PC-9 (cell line): ENCODE measurements at regions not wholly inside any gene's neighbourhood (a gene's known extent, or its start where the extent isn't known, plus 50 kb on each side); places are given as distances from the start of the nearest gene placed in this dataset.
"Not testable (repeated sequence)": the region's sequence is repeated elsewhere in the genome, so short reads cannot be mapped to it uniquely, and the experiment has no call there.

Source experiments
- BruUV-seq: library from RNA; stranded (reverse); fragments of 400-500 nt; replicated peaks from 2 replicates; lab custom pipeline; 2021; lab: Mats Ljungman, UMichigan
- CTCF ChIA-PET: fragments of 300-600 bp; sonication (Branson Sonifier 250); formaldehyde crosslinking; loops from one replicate; lab custom pipeline; 2022; ENCODE audit warnings: antibody characterized with exemption; lab: Charles Lee
- POLR2A ChIA-PET: fragments of 300-600 bp; sonication (Branson Sonifier 250); formaldehyde crosslinking; loops from one replicate; lab custom pipeline; 2022; ENCODE audit warnings: antibody characterized with exemption; ENCODE audit not compliant: unreplicated experiment; lab: Charles Lee
- DNase-seq, 2 experiments: peaks; one replicate each; pipeline versions ENCODE4 v3.0.0 to v3.0.0-alpha.2; 2015 to 2022; ENCODE audit warnings: mixed read lengths in 1 of 2
- H2AFZ ChIP-seq: fragments of 200-600 bp; sonication (generic); 2 replicates; pipeline ENCODE4 v1.8.1; 2017; ENCODE audit warnings: antibody characterized with exemption
- H3F3A ChIP-seq: fragments of 200-600 bp; sonication (generic); 2 replicates; pipeline ENCODE4 v1.8.1; 2017; ENCODE audit warnings: antibody characterized with exemption, mild to moderate bottlenecking, low read depth; ENCODE audit not compliant: insufficient read depth
- H3K27ac ChIP-seq: fragments of 200-600 bp; sonication (generic); 2 replicates; pipeline ENCODE4 v1.6.1; 2016; ENCODE audit warnings: mixed run types
- H3K27me3 ChIP-seq: fragments of 200-600 bp; sonication (generic); 2 replicates; pipeline ENCODE4 v1.6.1; 2016; ENCODE audit warnings: low read depth, mixed run types; ENCODE audit not compliant: insufficient read depth
- H3K36me3 ChIP-seq: fragments of 200-600 bp; sonication (generic); 2 replicates; pipeline ENCODE4 v1.6.1; 2016; ENCODE audit warnings: low read depth, mixed run types
- H3K4me1 ChIP-seq: fragments of 200-600 bp; sonication (generic); replicated peaks from 2 replicates; pipeline ENCODE4 v1.6.1; 2016; ENCODE audit warnings: mixed run types; ENCODE audit not compliant: insufficient read depth
- H3K4me2 ChIP-seq: fragments of 200-600 bp; sonication (generic); 2 replicates; pipeline ENCODE4 v1.6.1; 2017; ENCODE audit warnings: mixed run types
- H3K4me3 ChIP-seq: fragments of 200-600 bp; sonication (generic); 2 replicates; pipeline ENCODE4 v1.6.1; 2016; ENCODE audit warnings: mixed run types
- H3K79me2 ChIP-seq: fragments of 200-600 bp; sonication (generic); 2 replicates; pipeline ENCODE4 v1.6.1; 2017; ENCODE audit warnings: low read depth, mixed run types
- H3K9me2 ChIP-seq: fragments of 200-600 bp; sonication (generic); 2 replicates; pipeline ENCODE4 v1.8.1; 2017; ENCODE audit warnings: mild to moderate bottlenecking; ENCODE audit not compliant: insufficient read depth
- H3K9me3 ChIP-seq: fragments of 200-600 bp; sonication (generic); 2 replicates; pipeline ENCODE4 v1.8.1; 2016; ENCODE audit warnings: low read depth; ENCODE audit not compliant: insufficient read depth
- H4K20me1 ChIP-seq: fragments of 200-600 bp; sonication (generic); 2 replicates; pipeline ENCODE4 v1.8.1; 2017; ENCODE audit not compliant: insufficient read depth
- intact Hi-C: fragments of 100-400 bp; cut with micrococcal nuclease; formaldehyde crosslinking; loops from one replicate; pipeline ENCODE4 v1.10.0; 2022; ENCODE audit not compliant: unreplicated experiment

- H3K36me3 ChIP-seq, H2AFZ ChIP-seq, DNase-seq, H3K4me3 ChIP-seq, H3K27me3 ChIP-seq, H3K27ac ChIP-seq, H3F3A ChIP-seq, H3K9me2 ChIP-seq, H4K20me1 ChIP-seq, POLR2A ChIA-PET, H3K4me1 ChIP-seq, intact Hi-C loops, CTCF ChIA-PET, H3K4me2 ChIP-seq, H3K9me3 ChIP-seq, BruUV-seq, H3K79me2 ChIP-seq: not testable (repeated sequence)
These were observed 210.5 kb downstream of the BANP start for GRCh38 chr16:88161623-88162275.

GRCh38 chr16:88162778-88163177, 211.5 kb downstream of the BANP start:
- H3K79me2 ChIP-seq, H3K4me2 ChIP-seq, POLR2A ChIA-PET, H3K9me3 ChIP-seq, BruUV-seq, H3K9me2 ChIP-seq, H4K20me1 ChIP-seq, H3K4me3 ChIP-seq, intact Hi-C loops, DNase-seq, CTCF ChIA-PET, H3F3A ChIP-seq, H2AFZ ChIP-seq, H3K27me3 ChIP-seq, H3K27ac ChIP-seq, H3K4me1 ChIP-seq, H3K36me3 ChIP-seq: not testable (repeated sequence)

GRCh38 chr16:88164196-88165039, 213.2 kb downstream of the BANP start:
- POLR2A ChIA-PET, H3K4me1 ChIP-seq, H2AFZ ChIP-seq, H3F3A ChIP-seq, H3K9me2 ChIP-seq, H4K20me1 ChIP-seq, H3K27ac ChIP-seq, H3K79me2 ChIP-seq, H3K4me2 ChIP-seq, CTCF ChIA-PET, DNase-seq, H3K36me3 ChIP-seq, BruUV-seq, intact Hi-C loops, H3K9me3 ChIP-seq, H3K4me3 ChIP-seq, H3K27me3 ChIP-seq: not testable (repeated sequence)

- H3K9me2 ChIP-seq, H3K4me1 ChIP-seq, H3F3A ChIP-seq, H2AFZ ChIP-seq, DNase-seq, H4K20me1 ChIP-seq, CTCF ChIA-PET, BruUV-seq, H3K27ac ChIP-seq, H3K36me3 ChIP-seq, POLR2A ChIA-PET, H3K4me3 ChIP-seq, H3K9me3 ChIP-seq, H3K27me3 ChIP-seq, H3K79me2 ChIP-seq, H3K4me2 ChIP-seq, intact Hi-C loops: not testable (repeated sequence)
These were observed 213.9 kb downstream of the BANP start for GRCh38 chr16:88165040-88165544.

GRCh38 chr16:88165683-88166082, 214.4 kb downstream of the BANP start:
- CTCF ChIA-PET, H3K36me3 ChIP-seq, H3K4me3 ChIP-seq, H3K79me2 ChIP-seq, BruUV-seq, H3K4me1 ChIP-seq, H4K20me1 ChIP-seq, H3K27me3 ChIP-seq, H3K9me2 ChIP-seq, H3K27ac ChIP-seq, intact Hi-C loops, H3K4me2 ChIP-seq, DNase-seq, H2AFZ ChIP-seq, H3F3A ChIP-seq, H3K9me3 ChIP-seq, POLR2A ChIA-PET: not testable (repeated sequence)

GRCh38 chr16:88166209-88166773, 215.1 kb downstream of the BANP start:
- BruUV-seq, H3K4me3 ChIP-seq, CTCF ChIA-PET, DNase-seq, H3K9me2 ChIP-seq, H3K4me2 ChIP-seq, H3K9me3 ChIP-seq, POLR2A ChIA-PET, intact Hi-C loops, H3K27ac ChIP-seq, H3K4me1 ChIP-seq, H4K20me1 ChIP-seq, H3F3A ChIP-seq, H2AFZ ChIP-seq, H3K36me3 ChIP-seq, H3K27me3 ChIP-seq, H3K79me2 ChIP-seq: not testable (repeated sequence)
